ENCODE measurements at regions not wholly inside any gene's neighbourhood (a gene's known extent, or its start where the extent isn't known, plus 50 kb on each side); places are given as distances from the start of the nearest gene placed in this dataset.

DNA sequence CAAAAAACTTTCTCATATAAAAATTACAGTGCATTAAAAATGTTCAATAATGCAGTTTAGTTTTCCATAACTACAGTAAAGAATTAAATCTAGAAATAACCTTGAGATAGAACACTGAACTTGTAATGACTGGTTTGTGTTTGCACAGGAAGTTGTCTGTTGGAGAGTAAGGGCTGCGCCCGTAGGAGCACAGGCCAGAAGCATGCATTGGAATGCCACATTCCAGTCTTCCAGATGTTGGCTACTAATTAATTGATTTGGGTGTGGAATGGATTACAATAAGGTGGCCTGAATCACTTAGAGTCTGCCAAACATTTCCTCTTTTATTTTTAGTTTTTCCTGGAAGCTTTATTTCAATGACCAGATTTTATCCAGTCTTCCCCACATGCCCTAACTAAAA lies 582.6 kb upstream of the MMS22L start:
- no peak for DNase-seq
- H3K4me3 ChIP-seq (ENCODE audit: low read length in 2 of 2): no peak overlapping the region
- Mint-ChIP-seq H3K36me3 (no peaks in the 10 kb centered on the region), H3K27me3 (no peaks in the 10 kb centered on the region), H3K9me3 (peaks cover 0 to 6% (median under 1%) of the 10 kb centered on the region in 8 donors), H3K27ac (no peak overlapping the region), H3K4me3 (no peak overlapping the region), H3K4me1 (no peaks in the 10 kb centered on the region)
- H3K9me3 ChIP-seq (ENCODE audit: control insufficient read depth in 1 of 2, low read length in 2 of 2): no peaks in the 10 kb centered on the region
- no peaks in the 10 kb centered on the region for H3K36me3 ChIP-seq (ENCODE audit: insufficient read depth, low read length)
- CTCF ChIA-PET (ENCODE audit: partially characterized antibody): no interaction called here
- H3K4me1 ChIP-seq (ENCODE audit: insufficient read depth, low read length): no peaks in the 10 kb centered on the region
- intact Hi-C loops (cut with micrococcal nuclease): no loop called here
- H3K27ac ChIP-seq (ENCODE audit: low read depth, low read length): no peak overlapping the region
- POLR2A ChIA-PET (ENCODE audit: partially characterized antibody): no interaction called here
- no peaks in the 10 kb centered on the region for H3K27me3 ChIP-seq (ENCODE audit: insufficient read depth, low read length)

DNA sequence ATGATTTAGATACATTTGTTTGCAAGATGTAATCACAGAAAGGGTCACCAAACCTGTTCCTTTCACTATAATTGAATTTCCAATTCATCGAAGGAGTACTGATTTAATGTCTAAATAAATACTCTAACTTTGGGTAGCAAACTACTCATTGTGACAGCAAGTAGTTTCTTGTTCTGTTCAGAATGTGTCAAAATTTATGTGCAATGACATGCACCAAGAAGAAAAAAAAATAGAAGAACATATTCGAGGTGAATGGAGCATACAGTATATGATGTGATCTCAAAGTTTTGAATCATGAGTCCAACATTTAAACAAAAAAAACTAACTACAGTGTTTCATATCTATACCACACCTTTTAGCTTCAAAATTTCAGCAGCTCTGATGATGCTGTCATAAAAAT lies 583.6 kb upstream of the MMS22L start:
- intact Hi-C loops (cut with micrococcal nuclease): no loop called here
- ChIA-PET POLR2A (ENCODE audit: partially characterized antibody) (no interaction called here), CTCF (ENCODE audit: partially characterized antibody) (no interaction called here)
- no peaks in the 10 kb centered on the region for H3K36me3 Mint-ChIP-seq
- Histone ChIP-seq H3K4me3 (ENCODE audit: low read length in 2 of 2) (no peak overlapping the region), H3K27me3 (ENCODE audit: insufficient read depth, low read length) (no peaks in the 10 kb centered on the region), H3K36me3 (ENCODE audit: insufficient read depth, low read length) (no peaks in the 10 kb centered on the region), H3K4me1 (ENCODE audit: insufficient read depth, low read length) (no peaks in the 10 kb centered on the region), H3K9me3 (ENCODE audit: control insufficient read depth in 1 of 2, low read length in 2 of 2) (no peaks in the 10 kb centered on the region), H3K27ac (ENCODE audit: low read depth, low read length) (no peak overlapping the region)
- no peaks in the 10 kb centered on the region for H3K27me3 Mint-ChIP-seq
- H3K9me3 Mint-ChIP-seq: peaks cover 0 to 6% (median under 1%) of the 10 kb centered on the region in 8 donors
- H3K4me1 Mint-ChIP-seq: no peaks in the 10 kb centered on the region
- no peak for DNase-seq
- no peak overlapping the region for H3K4me3 Mint-ChIP-seq
- H3K27ac Mint-ChIP-seq: no peak overlapping the region

DNA sequence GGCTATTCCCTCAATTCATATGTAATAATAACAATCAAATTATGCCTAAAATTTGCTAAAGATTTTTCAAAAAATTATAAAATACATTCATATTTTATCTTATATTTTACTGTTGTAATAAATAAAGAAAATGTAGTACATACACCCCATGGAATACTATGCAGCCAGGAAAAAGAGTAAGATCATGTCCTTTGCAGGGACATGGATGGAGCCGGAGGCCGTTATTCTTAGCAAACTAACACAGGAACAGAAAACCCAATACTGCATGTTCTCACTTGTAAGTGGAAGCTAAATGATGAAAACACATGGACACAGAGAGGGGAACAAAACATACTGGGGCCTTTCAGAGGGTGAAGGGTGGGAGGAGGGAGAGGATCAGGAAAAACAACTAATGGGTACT lies 584.2 kb upstream of the MMS22L start:
- Histone ChIP-seq H3K4me3 (ENCODE audit: low read length in 2 of 2) (no peak overlapping the region), H3K36me3 (ENCODE audit: insufficient read depth, low read length) (no peaks in the 10 kb centered on the region), H3K27ac (ENCODE audit: low read depth, low read length) (no peak overlapping the region), H3K4me1 (ENCODE audit: insufficient read depth, low read length) (no peaks in the 10 kb centered on the region), H3K27me3 (ENCODE audit: insufficient read depth, low read length) (no peaks in the 10 kb centered on the region), H3K9me3 (ENCODE audit: control insufficient read depth in 1 of 2, low read length in 2 of 2) (no peaks in the 10 kb centered on the region)
- H3K4me3 Mint-ChIP-seq: no peak overlapping the region
- ChIA-PET POLR2A (ENCODE audit: partially characterized antibody) (no interaction called here), CTCF (ENCODE audit: partially characterized antibody) (no interaction called here)
- peaks cover 0 to 6% (median under 1%) of the 10 kb centered on the region in 8 donors for H3K9me3 Mint-ChIP-seq
- no peak for DNase-seq
- H3K36me3 Mint-ChIP-seq: no peaks in the 10 kb centered on the region
- H3K27me3 Mint-ChIP-seq: no peaks in the 10 kb centered on the region
- intact Hi-C loops (cut with micrococcal nuclease): no loop called here
- no peaks in the 10 kb centered on the region for H3K4me1 Mint-ChIP-seq
- no peak overlapping the region for H3K27ac Mint-ChIP-seq

DNA sequence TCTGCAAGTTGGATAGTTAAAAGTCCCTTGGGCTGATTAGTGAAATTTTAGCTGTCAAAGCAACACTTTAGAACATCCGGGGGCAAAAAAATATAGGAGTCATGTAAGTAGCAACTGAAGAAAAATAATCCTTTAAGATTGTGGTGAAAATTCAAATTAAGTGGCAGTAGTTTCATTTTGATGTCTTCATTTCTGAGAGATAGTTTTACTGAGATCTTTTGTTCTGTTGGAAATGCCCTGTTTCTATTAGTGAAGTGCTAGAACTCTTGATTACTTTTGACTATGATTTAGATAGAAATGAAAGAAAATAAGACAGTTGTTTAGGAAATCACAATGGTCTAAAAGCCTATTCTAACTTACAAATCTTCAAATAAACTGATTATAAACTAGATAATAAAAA lies 587.3 kb upstream of the MMS22L start:
- H3K27me3 ChIP-seq (ENCODE audit: insufficient read depth, low read length): no peaks in the 10 kb centered on the region
- H3K9me3 Mint-ChIP-seq: peaks cover 0 to 3% (median under 1%) of the 10 kb centered on the region in 8 donors
- H3K36me3 Mint-ChIP-seq: no peaks in the 10 kb centered on the region
- no peaks in the 10 kb centered on the region for H3K27me3 Mint-ChIP-seq
- POLR2A ChIA-PET (ENCODE audit: partially characterized antibody): no interaction called here
- H3K36me3 ChIP-seq (ENCODE audit: insufficient read depth, low read length): no peaks in the 10 kb centered on the region
- no peak for DNase-seq
- H3K27ac Mint-ChIP-seq: no peak overlapping the region
- no peaks in the 10 kb centered on the region for H3K4me1 Mint-ChIP-seq
- no peaks in the 10 kb centered on the region for H3K4me1 ChIP-seq (ENCODE audit: insufficient read depth, low read length)
- no peak overlapping the region for H3K4me3 ChIP-seq (ENCODE audit: low read length in 2 of 2)
- H3K9me3 ChIP-seq (ENCODE audit: control insufficient read depth in 1 of 2, low read length in 2 of 2): no peaks in the 10 kb centered on the region
- intact Hi-C loops (cut with micrococcal nuclease): no loop called here
- no peak overlapping the region for H3K4me3 Mint-ChIP-seq
- H3K27ac ChIP-seq (ENCODE audit: low read depth, low read length): no peak overlapping the region
- CTCF ChIA-PET (ENCODE audit: partially characterized antibody): no interaction called here

DNA sequence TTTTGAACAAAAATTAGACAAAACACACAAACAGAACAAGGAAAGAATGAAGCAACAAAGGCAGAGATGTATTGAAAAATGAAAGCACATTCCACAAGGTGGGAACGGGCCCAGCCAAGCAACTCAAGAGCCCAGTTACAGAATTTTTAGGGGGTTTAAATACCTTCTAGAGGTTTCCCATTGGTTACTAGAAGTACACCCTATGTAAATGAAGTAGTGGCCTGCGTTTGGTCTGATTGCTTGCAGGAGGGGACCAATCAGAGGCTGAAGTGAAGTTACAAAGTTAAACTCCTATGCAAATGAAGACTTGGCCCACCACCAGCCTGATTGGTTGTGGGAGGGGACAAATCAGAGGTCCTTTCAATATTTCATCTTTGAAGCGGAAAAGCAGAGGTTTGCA lies 593.7 kb upstream of the MMS22L start:
- Histone ChIP-seq H3K27ac (ENCODE audit: low read depth, low read length) (no peak overlapping the region), H3K36me3 (ENCODE audit: insufficient read depth, low read length) (no peaks in the 10 kb centered on the region), H3K4me1 (ENCODE audit: insufficient read depth, low read length) (no peaks in the 10 kb centered on the region), H3K27me3 (ENCODE audit: insufficient read depth, low read length) (no peaks in the 10 kb centered on the region), H3K9me3 (ENCODE audit: control insufficient read depth in 1 of 2, low read length in 2 of 2) (no peaks in the 10 kb centered on the region), H3K4me3 (ENCODE audit: low read length in 2 of 2) (no peak overlapping the region)
- intact Hi-C loops (cut with micrococcal nuclease): no loop called here
- Mint-ChIP-seq H3K4me1 (no peaks in the 10 kb centered on the region), H3K27me3 (no peaks in the 10 kb centered on the region), H3K27ac (no peak overlapping the region), H3K9me3 (peaks cover 0 to 3% (median 0%) of the 10 kb centered on the region in 8 donors), H3K36me3 (no peaks in the 10 kb centered on the region), H3K4me3 (no peak overlapping the region)
- no peak for DNase-seq
- ChIA-PET CTCF (ENCODE audit: partially characterized antibody) (no interaction called here), POLR2A (ENCODE audit: partially characterized antibody) (no interaction called here)

DNA sequence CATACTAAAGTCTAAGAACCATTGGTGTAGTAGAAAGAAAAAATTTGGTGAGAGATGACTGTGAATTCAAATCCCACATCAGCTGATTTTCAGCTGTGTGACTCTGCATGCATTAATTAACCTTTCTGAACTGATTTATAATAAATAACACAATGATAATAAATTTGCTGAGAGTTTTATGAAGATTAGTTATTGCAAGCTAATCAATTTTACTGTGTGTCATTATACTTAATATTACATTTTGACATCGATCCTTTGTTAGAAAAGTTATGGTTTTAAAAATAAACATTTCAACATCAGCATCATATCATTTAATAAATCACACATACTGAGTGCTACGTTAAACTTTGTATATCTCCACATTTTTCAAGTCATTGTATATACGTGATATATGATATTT lies 599.7 kb upstream of the MMS22L start:
- ChIA-PET CTCF (ENCODE audit: partially characterized antibody) (no interaction called here), POLR2A (ENCODE audit: partially characterized antibody) (no interaction called here)
- no peaks in the 10 kb centered on the region for H3K4me1 ChIP-seq (ENCODE audit: insufficient read depth, low read length)
- Mint-ChIP-seq H3K4me3 (no peak overlapping the region), H3K27ac (no peak overlapping the region), H3K9me3 (no peaks in the 10 kb centered on the region), H3K36me3 (no peaks in the 10 kb centered on the region), H3K4me1 (no peaks in the 10 kb centered on the region), H3K27me3 (no peaks in the 10 kb centered on the region)
- DNase-seq: no peak
- H3K27me3 ChIP-seq (ENCODE audit: insufficient read depth, low read length): no peaks in the 10 kb centered on the region
- H3K36me3 ChIP-seq (ENCODE audit: insufficient read depth, low read length): no peaks in the 10 kb centered on the region
- no peaks in the 10 kb centered on the region for H3K9me3 ChIP-seq (ENCODE audit: control insufficient read depth in 1 of 2, low read length in 2 of 2)
- no peak overlapping the region for H3K27ac ChIP-seq (ENCODE audit: low read depth, low read length)
- intact Hi-C loops (cut with micrococcal nuclease): no loop called here
- no peak overlapping the region for H3K4me3 ChIP-seq (ENCODE audit: low read length in 2 of 2)

DNA sequence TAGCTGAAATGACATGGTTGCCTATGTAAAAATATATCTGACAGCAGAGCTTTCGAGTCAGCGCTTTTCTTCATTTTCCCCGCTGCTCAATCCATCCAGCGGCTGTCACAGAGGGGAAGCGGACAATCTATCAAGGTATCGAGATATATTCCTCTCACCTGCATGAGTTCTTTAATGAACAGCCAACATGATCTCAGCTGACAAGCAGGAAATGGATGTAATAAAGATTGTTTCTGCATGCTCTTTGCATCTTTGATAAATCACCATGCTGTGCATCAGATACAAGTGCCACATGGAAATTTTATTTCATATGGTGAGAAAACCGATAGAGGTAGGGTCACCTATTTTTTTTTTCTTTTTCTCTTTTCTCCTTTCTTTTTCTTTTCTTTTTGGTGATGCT lies 602.3 kb upstream of the MMS22L start:
- no peak overlapping the region for H3K4me3 Mint-ChIP-seq
- H3K27ac Mint-ChIP-seq: no peak overlapping the region
- no peaks in the 10 kb centered on the region for H3K36me3 ChIP-seq (ENCODE audit: insufficient read depth, low read length)
- no peak for DNase-seq
- H3K27me3 Mint-ChIP-seq: no peaks in the 10 kb centered on the region
- no peaks in the 10 kb centered on the region for H3K9me3 ChIP-seq (ENCODE audit: control insufficient read depth in 1 of 2, low read length in 2 of 2)
- H3K27ac ChIP-seq (ENCODE audit: low read depth, low read length): no peak overlapping the region
- no peak overlapping the region for H3K4me3 ChIP-seq (ENCODE audit: low read length in 2 of 2)
- no peaks in the 10 kb centered on the region for H3K4me1 Mint-ChIP-seq
- no peaks in the 10 kb centered on the region for H3K36me3 Mint-ChIP-seq
- intact Hi-C loops (cut with micrococcal nuclease): no loop called here
- H3K4me1 ChIP-seq (ENCODE audit: insufficient read depth, low read length): no peaks in the 10 kb centered on the region
- H3K27me3 ChIP-seq (ENCODE audit: insufficient read depth, low read length): no peaks in the 10 kb centered on the region
- ChIA-PET CTCF (ENCODE audit: partially characterized antibody) (no interaction called here), POLR2A (ENCODE audit: partially characterized antibody) (no interaction called here)
- H3K9me3 Mint-ChIP-seq: peaks cover 0 to 2% (median 0%) of the 10 kb centered on the region in 8 donors

DNA sequence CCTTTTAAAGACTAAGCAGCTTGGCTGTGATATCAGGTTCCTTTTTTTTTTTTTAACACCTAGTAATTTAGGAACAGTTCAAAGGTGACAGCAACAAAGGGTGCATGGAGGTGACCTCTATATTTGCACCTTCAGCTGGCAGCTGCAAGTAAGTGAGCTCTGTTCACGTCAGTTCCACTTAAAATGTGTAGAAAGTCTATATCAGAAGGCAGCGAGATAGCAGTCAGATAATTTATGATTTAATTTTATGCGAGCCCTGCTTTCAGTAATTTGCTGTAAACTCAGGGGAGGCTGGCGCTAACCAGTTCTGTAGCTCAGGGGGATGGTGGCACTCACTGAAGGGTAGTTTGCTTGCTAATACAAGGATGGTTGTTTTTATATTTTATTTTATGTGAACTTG lies 602.8 kb upstream of the MMS22L start:
- no peaks in the 10 kb centered on the region for H3K4me1 Mint-ChIP-seq
- H3K27me3 ChIP-seq (ENCODE audit: insufficient read depth, low read length): no peaks in the 10 kb centered on the region
- no peak overlapping the region for H3K27ac Mint-ChIP-seq
- H3K36me3 Mint-ChIP-seq: no peaks in the 10 kb centered on the region
- CTCF ChIA-PET (ENCODE audit: partially characterized antibody): no interaction called here
- DNase-seq: no peak
- no peak overlapping the region for H3K4me3 Mint-ChIP-seq
- H3K36me3 ChIP-seq (ENCODE audit: insufficient read depth, low read length): no peaks in the 10 kb centered on the region
- H3K27ac ChIP-seq (ENCODE audit: low read depth, low read length): no peak overlapping the region
- no peaks in the 10 kb centered on the region for H3K9me3 ChIP-seq (ENCODE audit: control insufficient read depth in 1 of 2, low read length in 2 of 2)
- intact Hi-C loops (cut with micrococcal nuclease): no loop called here
- peaks cover 0 to 2% (median 0%) of the 10 kb centered on the region in 8 donors for H3K9me3 Mint-ChIP-seq
- H3K4me1 ChIP-seq (ENCODE audit: insufficient read depth, low read length): no peaks in the 10 kb centered on the region
- no peak overlapping the region for H3K4me3 ChIP-seq (ENCODE audit: low read length in 2 of 2)
- no peaks in the 10 kb centered on the region for H3K27me3 Mint-ChIP-seq
- POLR2A ChIA-PET (ENCODE audit: partially characterized antibody): no interaction called here

All from CD4-positive, alpha-beta memory T cell (primary cell).